A549 (cell line): ENCODE measurements at regions not wholly inside any gene's neighbourhood (a gene's known extent, or its start where the extent isn't known, plus 50 kb on each side); places are given as distances from the start of the nearest gene placed in this dataset.

Source experiments
- CTCF ChIP-seq: fragments of >200 bp; sonication (Bioruptor Twin); formaldehyde crosslinking; IDR thresholded peaks from 3 replicates; pipeline ENCODE4 v1.5.1; 2016
- EHMT2 ChIP-seq: fragments of 200-600 bp; sonication (generic); IDR thresholded peaks from 2 replicates; pipeline ENCODE4 v1.6.1; 2016; ENCODE audit warnings: antibody characterized with exemption, low read depth, mild to moderate bottlenecking, moderate library complexity
- KDM5A ChIP-seq: fragments of 200-600 bp; sonication (generic); IDR thresholded peaks from 2 replicates; pipeline ENCODE4 v1.6.1; 2016; ENCODE audit warnings: antibody characterized with exemption, mild to moderate bottlenecking
- MAX ChIP-seq: IDR thresholded peaks from 2 replicates; pipeline ENCODE4 v1.6.1; 2012
- MAZ ChIP-seq: fragments of 150-350 bp; IDR thresholded peaks from 2 replicates; pipeline ENCODE4 v1.6.1; 2014; ENCODE audit warnings: antibody characterized with exemption, low read depth, low read length, borderline replicate concordance
- small RNA-seq, 6 experiments: library from RNA; depleted of rRNA; stranded (forward); fragments of <200 nt; gene quantifications; one replicate each; pipeline ENCODE3, GENCODE V24; 2012

- TF ChIP-seq MAZ = no peak
- no peak for TF ChIP-seq MAX
- TF ChIP-seq CTCF = no peak
- TF ChIP-seq KDM5A = no peak
- TF ChIP-seq EHMT2 = no peak
These were observed 50.3 kb upstream of the ZEB1 start (continued) for GRCh38 chr10:31268444-31269303.

Small RNAs in the stretch of these regions (small RNA-seq; reads per million reads assigned to genes)
- 0 reads per million in 6 experiments for gene RNA5SP309
